ENCODE measurements at regions not wholly inside any gene's neighbourhood (a gene's known extent, or its start where the extent isn't known, plus 50 kb on each side); places are given as distances from the start of the nearest gene placed in this dataset.
A peak's percentile ranks its signal among the peaks of the same experiment; 100 is the strongest.

- Histone ChIP-seq H3K4me3 (ENCODE audit: low read depth, low read length) (no peak overlapping the region), H3K36me3 (ENCODE audit: control insufficient read depth, insufficient read depth, low read length) (no peaks in the 10 kb centered on the region), H3K27me3 (ENCODE audit: control insufficient read depth, insufficient read depth, low read length) (peaks cover 3% of the 10 kb centered on the region; the same call in 1 of the 2 replicates)
- POLR2A ChIA-PET = no interaction called here
- no peak for TF ChIP-seq CTCF (IDR thresholded peaks at IDR 0.05; ENCODE audit: insufficient read depth, low read depth, low read length)
- DNase-seq (ENCODE audit: low read depth) = no peak
- CTCF ChIA-PET = interaction anchor here (0.8 to 2.0 kb wide), 2 partner anchors 13 to 59 kb away, joined by 3 to 8 read pairs; no protein-coding TSS in a partner anchor
Measured at GRCh38 chr7:132652507-132652906, 76.2 kb upstream of the PLXNA4 start.

- DNase-seq (ENCODE audit: low read depth) = peak; percentile 88
- Histone ChIP-seq H3K27me3 (ENCODE audit: control insufficient read depth, insufficient read depth, low read length) (peaks cover 2% of the 10 kb centered on the region; the same call in 1 of the 2 replicates), H3K36me3 (ENCODE audit: control insufficient read depth, insufficient read depth, low read length) (no peaks in the 10 kb centered on the region), H3K4me3 (ENCODE audit: low read depth, low read length) (no peak overlapping the region)
- POLR2A ChIA-PET = no interaction called here
- no peak for TF ChIP-seq CTCF (IDR thresholded peaks at IDR 0.05; ENCODE audit: insufficient read depth, low read depth, low read length)
- CTCF ChIA-PET = no interaction called here
Measured at GRCh38 chr7:132650498-132650897, 74.2 kb upstream of the PLXNA4 start.

- DNase-seq (ENCODE audit: low read depth) = no peak
- POLR2A ChIA-PET = no interaction called here
Measured at GRCh38 chr7:132647311-132647710, 71.0 kb upstream of the PLXNA4 start.

GRCh38 chr7:132646052-132646451, 69.8 kb upstream of the PLXNA4 start:
- DNase-seq (ENCODE audit: low read depth) = no peak
- 0 out of 2 replicates have a peak, but pooled peaks cover 1% of the 10 kb centered on the region for H3K27me3 ChIP-seq (ENCODE audit: control insufficient read depth, insufficient read depth, low read length)
- no peak overlapping the region for H3K4me3 ChIP-seq (ENCODE audit: low read depth, low read length)
- H3K36me3 ChIP-seq (ENCODE audit: control insufficient read depth, insufficient read depth, low read length) = no peaks in the 10 kb centered on the region
- POLR2A ChIA-PET = no interaction called here
- no peak for TF ChIP-seq CTCF (IDR thresholded peaks at IDR 0.05; ENCODE audit: insufficient read depth, low read depth, low read length)
- CTCF ChIA-PET = no interaction called here

More at GRCh38 chr7:132647311-132647710, 71.0 kb upstream of the PLXNA4 start:
- Histone ChIP-seq H3K27me3 (ENCODE audit: control insufficient read depth, insufficient read depth, low read length) (no peaks in the 10 kb centered on the region), H3K4me3 (ENCODE audit: low read depth, low read length) (no peak overlapping the region), H3K36me3 (ENCODE audit: control insufficient read depth, insufficient read depth, low read length) (no peaks in the 10 kb centered on the region)
- no peak for TF ChIP-seq CTCF (IDR thresholded peaks at IDR 0.05; ENCODE audit: insufficient read depth, low read depth, low read length)
- CTCF ChIA-PET = no interaction called here

- no peak for DNase-seq (ENCODE audit: low read depth)
- Histone ChIP-seq H3K27me3 (ENCODE audit: control insufficient read depth, insufficient read depth, low read length) (peaks cover 1% of the 10 kb centered on the region; the same call in 1 of the 2 replicates), H3K4me3 (ENCODE audit: low read depth, low read length) (no peak overlapping the region), H3K36me3 (ENCODE audit: control insufficient read depth, insufficient read depth, low read length) (no peaks in the 10 kb centered on the region)
- ChIA-PET POLR2A (no interaction called here), CTCF (interaction anchor here (1.0 kb wide), 1 partner anchor 11 kb away, joined by 5 read pairs; no protein-coding TSS in a partner anchor)
- no peak for TF ChIP-seq CTCF (IDR thresholded peaks at IDR 0.05; ENCODE audit: insufficient read depth, low read depth, low read length)
Measured at GRCh38 chr7:132643302-132643701, 67.0 kb upstream of the PLXNA4 start.

Data from BJ (cell line).